GM10248 (cell line): ENCODE measurements at regions not wholly inside any gene's neighbourhood (a gene's known extent, or its start where the extent isn't known, plus 50 kb on each side); places are given as distances from the start of the nearest gene placed in this dataset.

Experiments used
- CTCF ChIA-PET: fragments of 300-600 bp; sonication (Branson Sonifier 250); formaldehyde crosslinking; extraction: SDS; loops from one replicate; lab custom pipeline; 2021; ENCODE audit warnings: antibody characterized with exemption; lab: Yijun Ruan, JAX
- POLR2A ChIA-PET: fragments of 350-650 bp; sonication (Branson Sonifier 250); formaldehyde crosslinking; extraction: SDS; loops from one replicate; lab custom pipeline; 2020; ENCODE audit warnings: antibody characterized with exemption; lab: Yijun Ruan, JAX
- DNase-seq: peaks from one replicate; pipeline ENCODE4 v3.0.0; 2012; ENCODE audit errors: extremely low spot score
- TF ChIP-seq, protein P1 (sequence below): IDR thresholded peaks from 2 replicates; pipeline ENCODE4 v1.5.1; 2012; ENCODE audit warnings: mild to moderate bottlenecking, low read depth; ENCODE audit errors: extremely low read depth, missing control alignments, control extremely low read depth

GRCh38 chr12:58592475-58593207 lies 327.7 kb downstream of the LRIG3 start:
- DNase-seq = no peak
- CTCF ChIA-PET = interaction anchor here (0.8 to 1.9 kb wide), 3 partner anchors 14 to 26 kb away, joined by 3 to 5 read pairs (median 3); no protein-coding TSS in a partner anchor
- TF ChIP-seq, protein P1, sequence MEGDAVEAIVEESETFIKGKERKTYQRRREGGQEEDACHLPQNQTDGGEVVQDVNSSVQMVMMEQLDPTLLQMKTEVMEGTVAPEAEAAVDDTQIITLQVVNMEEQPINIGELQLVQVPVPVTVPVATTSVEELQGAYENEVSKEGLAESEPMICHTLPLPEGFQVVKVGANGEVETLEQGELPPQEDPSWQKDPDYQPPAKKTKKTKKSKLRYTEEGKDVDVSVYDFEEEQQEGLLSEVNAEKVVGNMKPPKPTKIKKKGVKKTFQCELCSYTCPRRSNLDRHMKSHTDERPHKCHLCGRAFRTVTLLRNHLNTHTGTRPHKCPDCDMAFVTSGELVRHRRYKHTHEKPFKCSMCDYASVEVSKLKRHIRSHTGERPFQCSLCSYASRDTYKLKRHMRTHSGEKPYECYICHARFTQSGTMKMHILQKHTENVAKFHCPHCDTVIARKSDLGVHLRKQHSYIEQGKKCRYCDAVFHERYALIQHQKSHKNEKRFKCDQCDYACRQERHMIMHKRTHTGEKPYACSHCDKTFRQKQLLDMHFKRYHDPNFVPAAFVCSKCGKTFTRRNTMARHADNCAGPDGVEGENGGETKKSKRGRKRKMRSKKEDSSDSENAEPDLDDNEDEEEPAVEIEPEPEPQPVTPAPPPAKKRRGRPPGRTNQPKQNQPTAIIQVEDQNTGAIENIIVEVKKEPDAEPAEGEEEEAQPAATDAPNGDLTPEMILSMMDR = no peak
- POLR2A ChIA-PET = no interaction called here

GRCh38 chr12:58593557-58594304 lies 326.6 kb downstream of the LRIG3 start:
- CTCF ChIA-PET = no interaction called here
- POLR2A ChIA-PET = no interaction called here
- no peak for DNase-seq
- TF ChIP-seq, protein P1 = no peak

DNA sequence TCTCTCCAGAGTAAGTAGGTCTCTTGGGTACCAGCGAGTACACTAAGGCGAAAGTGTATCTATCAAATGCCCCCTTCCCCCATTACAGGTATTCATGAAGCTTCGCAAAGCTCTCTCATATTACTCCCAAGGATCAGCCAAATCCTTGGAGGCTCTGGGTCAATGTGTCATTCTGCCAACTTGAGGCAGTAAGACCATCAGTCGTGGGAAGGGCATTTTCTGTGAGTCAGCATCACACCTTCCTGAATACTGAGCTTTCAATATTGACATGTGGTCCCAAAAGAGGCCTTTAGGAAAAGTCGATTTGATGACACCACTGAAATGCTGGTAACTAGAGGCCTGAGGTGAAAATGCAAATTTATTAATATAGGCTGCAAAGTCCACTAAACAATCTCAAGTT lies 323.9 kb downstream of the LRIG3 start:
- ChIA-PET CTCF (no interaction called here), POLR2A (no interaction called here)
- TF ChIP-seq, protein P1 = no peak
- DNase-seq = no peak

DNA sequence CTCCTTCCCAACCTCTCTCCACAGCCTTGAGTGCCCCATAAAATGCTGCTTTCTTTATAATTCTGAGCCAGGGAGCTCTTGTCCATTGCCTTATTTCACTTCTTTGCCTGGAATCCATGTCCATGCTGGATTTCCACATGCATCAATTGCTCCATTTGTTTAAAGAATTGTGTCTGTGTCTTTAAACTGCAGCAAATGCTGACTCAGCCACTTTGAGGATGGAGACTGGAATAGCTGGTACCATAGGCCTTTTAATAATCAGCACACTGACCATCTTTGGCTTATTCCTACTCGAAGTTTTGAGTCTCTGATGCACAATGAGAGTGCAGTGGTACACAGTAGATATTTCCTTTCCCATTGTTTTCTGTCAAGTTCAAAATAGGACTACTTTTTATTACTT lies 318.8 kb downstream of the LRIG3 start:
- ChIA-PET CTCF (interaction anchor here (1.2 kb wide), 1 partner anchor 23 kb away, joined by 3 read pairs; no protein-coding TSS in a partner anchor), POLR2A (no interaction called here)
- no peak for DNase-seq
- TF ChIP-seq, protein P1 = no peak

DNA sequence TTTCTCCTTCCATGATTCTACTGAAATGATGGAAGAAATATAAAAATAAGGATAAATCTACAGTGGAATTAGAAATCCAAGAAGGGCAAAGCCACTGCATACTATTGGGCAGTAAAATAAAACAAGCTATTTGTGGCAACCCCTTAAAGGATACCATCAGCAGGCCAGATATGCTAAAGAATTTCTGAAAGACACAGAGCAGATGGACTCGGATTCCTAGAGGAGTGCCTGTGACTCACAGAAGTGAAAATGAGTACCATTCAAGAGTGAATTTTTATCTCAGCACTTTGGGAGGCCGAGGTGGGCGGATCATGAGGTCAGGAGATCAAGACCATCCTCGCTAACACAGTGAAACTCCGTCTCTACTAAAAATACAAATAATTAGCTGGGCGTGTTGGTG lies 318.1 kb downstream of the LRIG3 start:
- POLR2A ChIA-PET = no interaction called here
- DNase-seq = no peak
- TF ChIP-seq, protein P1 = no peak
- CTCF ChIA-PET = no interaction called here

DNA sequence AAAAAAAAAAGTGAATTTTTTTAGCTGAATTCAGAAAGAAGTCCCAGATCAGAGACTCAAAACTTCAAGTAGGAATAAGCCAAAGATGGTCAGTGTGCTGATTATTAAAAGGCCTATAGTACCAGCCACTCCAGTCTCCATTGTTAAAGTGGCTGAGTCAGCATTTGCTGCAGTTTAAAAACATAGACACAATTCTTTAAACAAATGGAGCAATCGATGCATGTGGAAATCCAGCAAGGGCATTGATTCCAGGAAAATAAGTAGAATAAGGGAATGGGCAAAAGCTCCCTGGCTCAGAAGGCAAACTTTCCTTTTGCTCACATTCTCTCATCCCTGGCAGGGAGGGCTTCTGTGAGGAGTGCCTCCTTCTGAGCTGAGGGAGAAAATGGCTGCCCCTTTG lies 317.6 kb downstream of the LRIG3 start:
- no peak for DNase-seq
- TF ChIP-seq, protein P1 = no peak
- POLR2A ChIA-PET = no interaction called here
- CTCF ChIA-PET = no interaction called here
